Ovary (tissue), 3 donors: ENCODE measurements at regions not wholly inside any gene's neighbourhood (a gene's known extent, or its start where the extent isn't known, plus 50 kb on each side); places are given as distances from the start of the nearest gene placed in this dataset.

ENCODE experiments used
- CTCF ChIP-seq, 3 donors: fragments of 450-650 bp in 2 of 3; fragments of 200-600 bp in 1 of 3; IDR thresholded peaks; one replicate each; pipeline versions ENCODE4 v1.5.1 to v1.8.0; 2016 to 2022; ENCODE audit warnings: antibody characterized with exemption in 3 of 3, mild to moderate bottlenecking in 1 of 3
- EP300 ChIP-seq: sonication (generic); formaldehyde crosslinking; IDR thresholded peaks from one replicate; pipeline ENCODE4 v1.6.1; 2017; ENCODE audit warnings: antibody characterized with exemption
- POLR2A ChIP-seq: fragments of 450-650 bp; IDR thresholded peaks from one replicate; pipeline ENCODE4 v1.6.1; 2017; ENCODE audit warnings: antibody characterized with exemption, mild to moderate bottlenecking, moderate library complexity
- donor health status: DM: no; HTN: no; CAD: no.

DNA sequence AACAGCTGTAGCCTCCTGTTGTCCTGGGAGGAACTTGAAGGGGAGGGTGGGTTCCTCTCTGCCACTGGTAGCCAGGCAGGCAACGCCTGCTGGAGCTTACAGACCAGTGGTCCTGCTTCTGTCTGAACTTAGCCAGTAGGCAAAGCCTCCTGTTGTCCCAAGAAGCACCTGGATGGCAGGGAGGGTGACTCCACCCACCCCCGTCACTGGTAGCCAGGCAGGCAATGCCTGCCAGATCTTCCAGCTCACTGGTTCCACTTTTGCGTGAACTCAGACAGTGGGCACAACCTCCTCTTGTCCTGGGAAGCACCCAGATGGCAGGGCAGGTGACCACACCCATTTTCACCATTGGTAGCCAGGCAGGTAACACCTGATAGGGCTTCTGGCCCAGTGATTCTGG lies 203.5 kb upstream of the DIPK2B start:
- TF ChIP-seq CTCF (IDR thresholded peaks at IDR 0.05) (no peak), POLR2A (no peak), EP300 (no peak)
